Activated T-cell treated with anti-CD3 and anti-CD28 coated beads, Interleukin-2, amount 50 U/mL, for 1 hour (primary cell): ENCODE measurements at regions not wholly inside any gene's neighbourhood (a gene's known extent, or its start where the extent isn't known, plus 50 kb on each side); places are given as distances from the start of the nearest gene placed in this dataset.
"Not testable (repeated sequence)": the region's sequence is repeated elsewhere in the genome, so short reads cannot be mapped to it uniquely, and the experiment has no call there.

Source experiments
- DNase-seq: peaks from one replicate; pipeline ENCODE4 v3.0.0-alpha.2; 2020

GRCh38 chr10:44749151-44749550 is 162.0 kb upstream of the TMEM72 start:
- DNase-seq, result no peak

GRCh38 chr10:44752451-44753441 is 158.4 kb upstream of the TMEM72 start:
- DNase-seq, result no peak

- not testable (repeated sequence) for DNase-seq
Measured at GRCh38 chr10:44754355-44754754, 156.8 kb upstream of the TMEM72 start.

GRCh38 chr10:44755481-44755880 is 155.7 kb upstream of the TMEM72 start:
- DNase-seq, result no peak

GRCh38 chr10:44756216-44756615 is 154.9 kb upstream of the TMEM72 start:
- DNase-seq, result no peak

GRCh38 chr10:44757551-44758205 is 153.5 kb upstream of the TMEM72 start:
- DNase-seq, result no peak

GRCh38 chr10:44759122-44759521 is 152.0 kb upstream of the TMEM72 start:
- no peak for DNase-seq

GRCh38 chr10:44760513-44760912 is 150.6 kb upstream of the TMEM72 start:
- no peak for DNase-seq

- DNase-seq, result no peak
Measured at GRCh38 chr10:44761076-44761475, 150.1 kb upstream of the TMEM72 start.

GRCh38 chr10:44763331-44763730 is 147.8 kb upstream of the TMEM72 start:
- DNase-seq, result no peak

GRCh38 chr10:44765299-44765698 is 145.8 kb upstream of the TMEM72 start:
- no peak for DNase-seq

- no peak for DNase-seq
Measured at GRCh38 chr10:44766631-44767030, 144.5 kb upstream of the TMEM72 start.

GRCh38 chr10:44769450-44769849 is 141.7 kb upstream of the TMEM72 start:
- no peak for DNase-seq

- no peak for DNase-seq
Measured at GRCh38 chr10:44771233-44771995, 139.7 kb upstream of the TMEM72 start.

- DNase-seq, result no peak
Measured at GRCh38 chr10:44773565-44773964, 137.6 kb upstream of the TMEM72 start.

GRCh38 chr10:44774676-44775401 is 136.3 kb upstream of the TMEM72 start:
- no peak for DNase-seq

- no peak for DNase-seq
Measured at GRCh38 chr10:44775402-44775741, 135.8 kb upstream of the TMEM72 start.

- no peak for DNase-seq
Measured at GRCh38 chr10:44776181-44776580, 135.0 kb upstream of the TMEM72 start.

GRCh38 chr10:44779511-44779910 is 131.6 kb upstream of the TMEM72 start:
- DNase-seq, result no peak

- no peak for DNase-seq
Measured at GRCh38 chr10:44780426-44780825, 130.7 kb upstream of the TMEM72 start.

GRCh38 chr10:44781131-44781530 is 130.0 kb upstream of the TMEM72 start:
- no peak for DNase-seq

- no peak for DNase-seq
Measured at GRCh38 chr10:44786286-44786850, 124.8 kb upstream of the TMEM72 start.
